ENCODE measurements at regions not wholly inside any gene's neighbourhood (a gene's known extent, or its start where the extent isn't known, plus 50 kb on each side); places are given as distances from the start of the nearest gene placed in this dataset.
"Not testable (repeated sequence)": the region's sequence is repeated elsewhere in the genome, so short reads cannot be mapped to it uniquely, and the experiment has no call there.

GRCh38 chr4:162770761-162771490 lies 395.8 kb downstream of the NAF1 start:
- H3K9me3 Mint-ChIP-seq: no peaks in the 10 kb centered on the region
- H3K27ac Mint-ChIP-seq: no peak overlapping the region
- H3K4me3 Mint-ChIP-seq: no peak overlapping the region
- DNase-seq (no peak), ATAC-seq (no peak)
- no peaks in the 10 kb centered on the region for H3K4me1 Mint-ChIP-seq
- no peaks in the 10 kb centered on the region for H3K27me3 Mint-ChIP-seq

GRCh38 chr4:162767083-162767482 lies 399.6 kb downstream of the NAF1 start:
- no peak overlapping the region for H3K27ac Mint-ChIP-seq
- ATAC-seq (no peak), DNase-seq (no peak)
- H3K4me1 Mint-ChIP-seq: no peaks in the 10 kb centered on the region
- H3K4me3 Mint-ChIP-seq: no peak overlapping the region
- H3K27me3 Mint-ChIP-seq: no peaks in the 10 kb centered on the region
- H3K9me3 Mint-ChIP-seq: no peaks in the 10 kb centered on the region

GRCh38 chr4:162761965-162762364 lies 404.7 kb downstream of the NAF1 start:
- no peak overlapping the region for H3K4me3 Mint-ChIP-seq
- no peak for DNase-seq
- no peaks in the 10 kb centered on the region for H3K9me3 Mint-ChIP-seq
- no peaks in the 10 kb centered on the region for H3K4me1 Mint-ChIP-seq
- H3K27me3 Mint-ChIP-seq: no peaks in the 10 kb centered on the region
- no peak for ATAC-seq
- H3K27ac Mint-ChIP-seq: no peak overlapping the region

GRCh38 chr4:162740228-162740627 lies 426.5 kb downstream of the NAF1 start:
- H3K27me3 Mint-ChIP-seq, H3K4me1 Mint-ChIP-seq, DNase-seq, H3K4me3 Mint-ChIP-seq, ATAC-seq, H3K9me3 Mint-ChIP-seq, H3K27ac Mint-ChIP-seq: not testable (repeated sequence)

GRCh38 chr4:162739596-162739995 lies 427.1 kb downstream of the NAF1 start:
- H3K27me3 Mint-ChIP-seq, H3K27ac Mint-ChIP-seq, DNase-seq, ATAC-seq, H3K9me3 Mint-ChIP-seq, H3K4me3 Mint-ChIP-seq, H3K4me1 Mint-ChIP-seq: not testable (repeated sequence)

- Mint-ChIP-seq H3K9me3 (no peaks in the 10 kb centered on the region), H3K27ac (no peak overlapping the region), H3K27me3 (no peaks in the 10 kb centered on the region), H3K4me3 (no peak overlapping the region), H3K4me1 (no peaks in the 10 kb centered on the region)
- ATAC-seq: no peak
- DNase-seq: no peak
Observed at GRCh38 chr4:162732876-162733275, 433.8 kb downstream of the NAF1 start.

GRCh38 chr4:162727766-162728165 lies 438.9 kb downstream of the NAF1 start:
- no peak overlapping the region for H3K27ac Mint-ChIP-seq
- no peak overlapping the region for H3K4me3 Mint-ChIP-seq
- ATAC-seq: no peak
- peaks cover 0 to 5% of the 10 kb centered on the region in 2 donors for H3K9me3 Mint-ChIP-seq
- no peaks in the 10 kb centered on the region for H3K27me3 Mint-ChIP-seq
- no peak for DNase-seq
- no peaks in the 10 kb centered on the region for H3K4me1 Mint-ChIP-seq

- Mint-ChIP-seq H3K4me3 (no peak overlapping the region), H3K4me1 (no peaks in the 10 kb centered on the region), H3K27me3 (no peaks in the 10 kb centered on the region), H3K27ac (no peak overlapping the region), H3K9me3 (peaks cover 0 to 5% of the 10 kb centered on the region in 2 donors)
- ATAC-seq (no peak), DNase-seq (no peak)
Observed at GRCh38 chr4:162727232-162727631, 439.5 kb downstream of the NAF1 start.

- DNase-seq (no peak), ATAC-seq (no peak)
- no peaks in the 10 kb centered on the region for H3K4me1 Mint-ChIP-seq
- H3K27me3 Mint-ChIP-seq: no peaks in the 10 kb centered on the region
- H3K4me3 Mint-ChIP-seq: no peak overlapping the region
- H3K27ac Mint-ChIP-seq: no peak overlapping the region
- peaks cover 27 to 49% of the 10 kb centered on the region in 2 donors for H3K9me3 Mint-ChIP-seq
Observed at GRCh38 chr4:162715401-162715800, 451.3 kb downstream of the NAF1 start.

- no peaks in the 10 kb centered on the region for H3K4me1 Mint-ChIP-seq
- peaks cover 7 to 37% of the 10 kb centered on the region in 2 donors for H3K9me3 Mint-ChIP-seq
- H3K27ac Mint-ChIP-seq: no peak overlapping the region
- DNase-seq (no peak), ATAC-seq (no peak)
- no peaks in the 10 kb centered on the region for H3K27me3 Mint-ChIP-seq
- no peak overlapping the region for H3K4me3 Mint-ChIP-seq
Observed at GRCh38 chr4:162707962-162708361, 458.7 kb downstream of the NAF1 start.

- H3K27ac Mint-ChIP-seq: no peak overlapping the region
- H3K4me3 Mint-ChIP-seq: no peak overlapping the region
- H3K4me1 Mint-ChIP-seq: no peaks in the 10 kb centered on the region
- no peak for DNase-seq
- H3K9me3 Mint-ChIP-seq: peaks cover 0 to 25% of the 10 kb centered on the region in 2 donors
- no peaks in the 10 kb centered on the region for H3K27me3 Mint-ChIP-seq
- ATAC-seq: no peak
Observed at GRCh38 chr4:162706632-162707031, 460.1 kb downstream of the NAF1 start.

- no peak overlapping the region for H3K4me3 Mint-ChIP-seq
- ATAC-seq (no peak), DNase-seq (no peak)
- no peaks in the 10 kb centered on the region for H3K27me3 Mint-ChIP-seq
- H3K9me3 Mint-ChIP-seq: peaks cover 0 to 19% of the 10 kb centered on the region in 2 donors
- no peak overlapping the region for H3K27ac Mint-ChIP-seq
- no peaks in the 10 kb centered on the region for H3K4me1 Mint-ChIP-seq
Observed at GRCh38 chr4:162706051-162706450, 460.6 kb downstream of the NAF1 start.

GRCh38 chr4:162705130-162705803 lies 461.4 kb downstream of the NAF1 start:
- DNase-seq: no peak
- Mint-ChIP-seq H3K4me1 (no peaks in the 10 kb centered on the region), H3K9me3 (peaks cover 0 to 11% of the 10 kb centered on the region in 2 donors), H3K4me3 (no peak overlapping the region), H3K27ac (no peak overlapping the region), H3K27me3 (no peaks in the 10 kb centered on the region)
- no peak for ATAC-seq

GRCh38 chr4:162700815-162701361 lies 465.8 kb downstream of the NAF1 start:
- Mint-ChIP-seq H3K27ac (no peak overlapping the region), H3K4me1 (no peaks in the 10 kb centered on the region), H3K27me3 (no peaks in the 10 kb centered on the region), H3K9me3 (peaks cover 4 to 23% of the 10 kb centered on the region in 2 donors), H3K4me3 (no peak overlapping the region)
- no peak for DNase-seq
- ATAC-seq: no peak

GRCh38 chr4:162700358-162700757 lies 466.3 kb downstream of the NAF1 start:
- ATAC-seq (no peak), DNase-seq (no peak)
- Mint-ChIP-seq H3K27me3 (no peaks in the 10 kb centered on the region), H3K9me3 (peaks cover 4 to 23% of the 10 kb centered on the region in 2 donors), H3K4me1 (no peaks in the 10 kb centered on the region), H3K4me3 (no peak overlapping the region), H3K27ac (no peak overlapping the region)

GRCh38 chr4:162699629-162700028 lies 467.1 kb downstream of the NAF1 start:
- Mint-ChIP-seq H3K27me3 (no peaks in the 10 kb centered on the region), H3K9me3 (peaks cover 8 to 23% of the 10 kb centered on the region in 2 donors), H3K27ac (no peak overlapping the region), H3K4me3 (no peak overlapping the region), H3K4me1 (no peaks in the 10 kb centered on the region)
- ATAC-seq: no peak
- no peak for DNase-seq

Data from stimulated activated naive CD8-positive, alpha-beta T cell treated with anti-CD3 and anti-CD28 coated beads, Interleukin-15, amount 100 ng/mL, for 72 hours (primary cell).